Liver (tissue), 3 donors: ENCODE measurements at regions not wholly inside any gene's neighbourhood (a gene's known extent, or its start where the extent isn't known, plus 50 kb on each side); places are given as distances from the start of the nearest gene placed in this dataset.

Experiments used
- ATF3 ChIP-seq: IDR thresholded peaks from 2 replicates; pipeline ENCODE4 v1.6.1; 2016; ENCODE audit warnings: antibody characterized with exemption
- CTCF ChIP-seq: fragments of 150-350 bp; IDR thresholded peaks from 2 replicates; pipeline ENCODE4 v1.5.1; 2017; ENCODE audit warnings: improper control_type of control experiment, low read depth, low read length; ENCODE audit not compliant: missing input control
- EGR1 ChIP-seq, 2 donors: IDR thresholded peaks; 2 replicates each; pipeline ENCODE4 v1.6.1; 2016 to 2018; ENCODE audit warnings: antibody characterized with exemption in 2 of 2, low read depth in 2 of 2
- FOXA1 ChIP-seq: IDR thresholded peaks from 2 replicates; pipeline ENCODE4 v1.6.1; 2016; ENCODE audit warnings: antibody characterized with exemption
- GABPA ChIP-seq, 2 donors: IDR thresholded peaks in 1 of 2; conservative IDR thresholded peaks in 1 of 2; 2 replicates each; pipeline ENCODE4 v1.6.1; 2016; ENCODE audit warnings: antibody characterized with exemption in 2 of 2, mild to moderate bottlenecking in 1 of 2, moderate library complexity in 1 of 2
- HNF4G ChIP-seq: IDR thresholded peaks from 2 replicates; pipeline ENCODE4 v1.6.1; 2016; ENCODE audit warnings: antibody characterized with exemption
- JUND ChIP-seq, 2 donors: IDR thresholded peaks; 2 replicates each; pipeline ENCODE4 v1.6.1; 2016; ENCODE audit warnings: antibody characterized with exemption in 2 of 2
- RAD21 ChIP-seq, 2 donors: IDR thresholded peaks; 2 replicates each; pipeline ENCODE4 v1.6.1; 2016; ENCODE audit warnings: antibody characterized with exemption in 2 of 2, mild to moderate bottlenecking in 2 of 2
- SP1 ChIP-seq: IDR thresholded peaks from 2 replicates; pipeline ENCODE4 v1.6.1; 2018; ENCODE audit warnings: antibody characterized with exemption, mild to moderate bottlenecking
- TAF1 ChIP-seq: conservative IDR thresholded peaks from 2 replicates; pipeline ENCODE4 v1.6.1; 2016; ENCODE audit warnings: antibody characterized with exemption, mild to moderate bottlenecking
- YY1 ChIP-seq: IDR thresholded peaks from 2 replicates; pipeline ENCODE4 v1.6.1; 2016; ENCODE audit warnings: antibody characterized with exemption, mild to moderate bottlenecking
- TF ChIP-seq, protein P1 (sequence below): IDR thresholded peaks from 2 replicates; pipeline ENCODE4 v1.6.1; 2016; ENCODE audit warnings: antibody characterized with exemption
- TF ChIP-seq, protein P2 (sequence below): IDR thresholded peaks from 2 replicates; pipeline ENCODE4 v1.6.1; 2016; ENCODE audit warnings: antibody characterized with exemption, mild to moderate bottlenecking
- TF ChIP-seq, protein P3 (sequence below): IDR thresholded peaks from 2 replicates; pipeline ENCODE4 v1.6.1; 2016; ENCODE audit warnings: antibody characterized with exemption
- donor health status: healthy.
- donor health status: healthy.

DNA sequence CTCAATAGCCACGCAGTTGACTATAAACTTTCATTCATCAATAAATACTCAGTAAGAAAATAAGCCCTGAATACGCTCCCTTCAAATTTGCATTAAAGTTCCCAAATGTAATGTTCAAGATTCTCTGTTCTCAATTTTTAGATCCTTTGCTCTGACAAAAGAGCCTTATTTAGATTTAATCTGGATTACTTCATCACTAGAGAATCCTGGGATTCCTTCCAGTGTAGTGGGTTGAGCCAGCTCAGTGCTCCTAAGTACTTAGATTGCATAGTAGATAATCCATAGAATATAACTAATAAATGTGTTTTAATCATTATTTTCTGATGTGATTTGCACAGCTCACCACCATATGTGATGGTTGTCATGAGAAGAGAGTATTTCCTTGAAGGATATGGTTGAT lies 1286.2 kb downstream of the SUCLG1 start:
- TF ChIP-seq YY1 (no peak), CTCF (no peak), TAF1 (no peak), JUND (IDR thresholded peaks at IDR 0.05) (no peak), GABPA (IDR thresholded peaks at IDR 0.05 in 1 of 2, conservative IDR thresholded peaks at IDR 0.05 in 1 of 2) (no peak), HNF4G (no peak), ATF3 (no peak), RAD21 (IDR thresholded peaks at IDR 0.05) (no peak), FOXA1 (no peak), SP1 (no peak), EGR1 (IDR thresholded peaks at IDR 0.05; ENCODE audit: low read depth in 2 of 2) (no peak)
- TF ChIP-seq, protein P1, sequence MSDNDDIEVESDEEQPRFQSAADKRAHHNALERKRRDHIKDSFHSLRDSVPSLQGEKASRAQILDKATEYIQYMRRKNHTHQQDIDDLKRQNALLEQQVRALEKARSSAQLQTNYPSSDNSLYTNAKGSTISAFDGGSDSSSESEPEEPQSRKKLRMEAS, result no peak
- TF ChIP-seq, protein P2, sequence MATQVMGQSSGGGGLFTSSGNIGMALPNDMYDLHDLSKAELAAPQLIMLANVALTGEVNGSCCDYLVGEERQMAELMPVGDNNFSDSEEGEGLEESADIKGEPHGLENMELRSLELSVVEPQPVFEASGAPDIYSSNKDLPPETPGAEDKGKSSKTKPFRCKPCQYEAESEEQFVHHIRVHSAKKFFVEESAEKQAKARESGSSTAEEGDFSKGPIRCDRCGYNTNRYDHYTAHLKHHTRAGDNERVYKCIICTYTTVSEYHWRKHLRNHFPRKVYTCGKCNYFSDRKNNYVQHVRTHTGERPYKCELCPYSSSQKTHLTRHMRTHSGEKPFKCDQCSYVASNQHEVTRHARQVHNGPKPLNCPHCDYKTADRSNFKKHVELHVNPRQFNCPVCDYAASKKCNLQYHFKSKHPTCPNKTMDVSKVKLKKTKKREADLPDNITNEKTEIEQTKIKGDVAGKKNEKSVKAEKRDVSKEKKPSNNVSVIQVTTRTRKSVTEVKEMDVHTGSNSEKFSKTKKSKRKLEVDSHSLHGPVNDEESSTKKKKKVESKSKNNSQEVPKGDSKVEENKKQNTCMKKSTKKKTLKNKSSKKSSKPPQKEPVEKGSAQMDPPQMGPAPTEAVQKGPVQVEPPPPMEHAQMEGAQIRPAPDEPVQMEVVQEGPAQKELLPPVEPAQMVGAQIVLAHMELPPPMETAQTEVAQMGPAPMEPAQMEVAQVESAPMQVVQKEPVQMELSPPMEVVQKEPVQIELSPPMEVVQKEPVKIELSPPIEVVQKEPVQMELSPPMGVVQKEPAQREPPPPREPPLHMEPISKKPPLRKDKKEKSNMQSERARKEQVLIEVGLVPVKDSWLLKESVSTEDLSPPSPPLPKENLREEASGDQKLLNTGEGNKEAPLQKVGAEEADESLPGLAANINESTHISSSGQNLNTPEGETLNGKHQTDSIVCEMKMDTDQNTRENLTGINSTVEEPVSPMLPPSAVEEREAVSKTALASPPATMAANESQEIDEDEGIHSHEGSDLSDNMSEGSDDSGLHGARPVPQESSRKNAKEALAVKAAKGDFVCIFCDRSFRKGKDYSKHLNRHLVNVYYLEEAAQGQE, result no peak
- TF ChIP-seq, protein P3, sequence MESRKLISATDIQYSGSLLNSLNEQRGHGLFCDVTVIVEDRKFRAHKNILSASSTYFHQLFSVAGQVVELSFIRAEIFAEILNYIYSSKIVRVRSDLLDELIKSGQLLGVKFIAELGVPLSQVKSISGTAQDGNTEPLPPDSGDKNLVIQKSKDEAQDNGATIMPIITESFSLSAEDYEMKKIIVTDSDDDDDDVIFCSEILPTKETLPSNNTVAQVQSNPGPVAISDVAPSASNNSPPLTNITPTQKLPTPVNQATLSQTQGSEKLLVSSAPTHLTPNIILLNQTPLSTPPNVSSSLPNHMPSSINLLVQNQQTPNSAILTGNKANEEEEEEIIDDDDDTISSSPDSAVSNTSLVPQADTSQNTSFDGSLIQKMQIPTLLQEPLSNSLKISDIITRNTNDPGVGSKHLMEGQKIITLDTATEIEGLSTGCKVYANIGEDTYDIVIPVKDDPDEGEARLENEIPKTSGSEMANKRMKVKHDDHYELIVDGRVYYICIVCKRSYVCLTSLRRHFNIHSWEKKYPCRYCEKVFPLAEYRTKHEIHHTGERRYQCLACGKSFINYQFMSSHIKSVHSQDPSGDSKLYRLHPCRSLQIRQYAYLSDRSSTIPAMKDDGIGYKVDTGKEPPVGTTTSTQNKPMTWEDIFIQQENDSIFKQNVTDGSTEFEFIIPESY, result no peak
